SIG-M5 (cell line): ENCODE measurements at regions not wholly inside any gene's neighbourhood (a gene's known extent, or its start where the extent isn't known, plus 50 kb on each side); places are given as distances from the start of the nearest gene placed in this dataset.
"Not testable (repeated sequence)": the region's sequence is repeated elsewhere in the genome, so short reads cannot be mapped to it uniquely, and the experiment has no call there.

ENCODE experiments used
- DNase-seq: peaks from one replicate; lab custom pipeline; 2025; lab: John Stamatoyannopoulos, UW

- DNase-seq, result no peak
Observed at GRCh38 chr5:173495225-173495904, 121.1 kb downstream of the BOD1 start.

GRCh38 chr5:173494446-173494845, 122.0 kb downstream of the BOD1 start:
- no peak for DNase-seq

GRCh38 chr5:173493846-173494245, 122.6 kb downstream of the BOD1 start:
- DNase-seq, result no peak

- no peak for DNase-seq
Observed at GRCh38 chr5:173493040-173493439, 123.4 kb downstream of the BOD1 start.

GRCh38 chr5:173490681-173491080, 125.8 kb downstream of the BOD1 start:
- no peak for DNase-seq

- no peak for DNase-seq
Observed at GRCh38 chr5:173488144-173488543, 128.3 kb downstream of the BOD1 start.

- no peak for DNase-seq
Observed at GRCh38 chr5:173487300-173487699, 129.2 kb downstream of the BOD1 start.

- DNase-seq, result no peak
Observed at GRCh38 chr5:173486355-173487225, 129.9 kb downstream of the BOD1 start.

GRCh38 chr5:173484569-173484968, 131.9 kb downstream of the BOD1 start:
- no peak for DNase-seq

- not testable (repeated sequence) for DNase-seq
Observed at GRCh38 chr5:173483599-173483998, 132.9 kb downstream of the BOD1 start.

- DNase-seq, result no peak
Observed at GRCh38 chr5:173483160-173483559, 133.3 kb downstream of the BOD1 start.

GRCh38 chr5:173481821-173482220, 134.6 kb downstream of the BOD1 start:
- no peak for DNase-seq

- no peak for DNase-seq
Observed at GRCh38 chr5:173480896-173481295, 135.6 kb downstream of the BOD1 start.

- no peak for DNase-seq
Observed at GRCh38 chr5:173479711-173480110, 136.7 kb downstream of the BOD1 start.

- no peak for DNase-seq
Observed at GRCh38 chr5:173477345-173478040, 139.0 kb downstream of the BOD1 start.

- DNase-seq, result no peak
Observed at GRCh38 chr5:173475780-173476179, 140.7 kb downstream of the BOD1 start.

GRCh38 chr5:173474881-173475287, 141.6 kb downstream of the BOD1 start:
- no peak for DNase-seq

- no peak for DNase-seq
Observed at GRCh38 chr5:173473288-173473687, 143.2 kb downstream of the BOD1 start.

- no peak for DNase-seq
Observed at GRCh38 chr5:173472784-173473278, 143.6 kb downstream of the BOD1 start.

GRCh38 chr5:173472164-173472563, 143.9 kb upstream of the STC2 start:
- no peak for DNase-seq

GRCh38 chr5:173468821-173469251, 140.6 kb upstream of the STC2 start:
- no peak for DNase-seq

- no peak for DNase-seq
Observed at GRCh38 chr5:173466227-173466626, 138.0 kb upstream of the STC2 start.

GRCh38 chr5:173464813-173465212, 136.6 kb upstream of the STC2 start:
- DNase-seq, result no peak
